ENCODE measurements at regions not wholly inside any gene's neighbourhood (a gene's known extent, or its start where the extent isn't known, plus 50 kb on each side); places are given as distances from the start of the nearest gene placed in this dataset.
"Not testable (repeated sequence)": the region's sequence is repeated elsewhere in the genome, so short reads cannot be mapped to it uniquely, and the experiment has no call there.

DNA sequence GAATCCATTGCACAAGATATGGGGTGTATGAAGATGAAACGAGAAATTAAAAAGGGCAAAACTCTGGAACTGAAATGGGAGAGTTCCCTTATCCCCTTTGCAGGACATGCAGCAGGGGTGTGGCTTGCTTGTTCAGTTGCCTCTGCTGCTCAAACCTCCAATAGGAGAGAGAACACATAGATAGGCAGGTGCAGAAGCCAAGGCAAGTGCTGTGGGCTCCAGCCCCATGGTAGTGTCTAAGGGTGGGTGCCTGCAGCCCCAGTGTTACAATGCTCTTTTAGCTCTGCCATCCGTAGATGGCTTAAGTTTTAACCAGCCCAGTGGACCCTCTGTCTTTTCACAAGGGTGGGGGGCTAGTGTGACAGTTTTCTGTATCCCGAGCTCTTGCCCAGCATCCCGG is 69.7 kb downstream of the CMAS start:
- DNase-seq, result no peak

DNA sequence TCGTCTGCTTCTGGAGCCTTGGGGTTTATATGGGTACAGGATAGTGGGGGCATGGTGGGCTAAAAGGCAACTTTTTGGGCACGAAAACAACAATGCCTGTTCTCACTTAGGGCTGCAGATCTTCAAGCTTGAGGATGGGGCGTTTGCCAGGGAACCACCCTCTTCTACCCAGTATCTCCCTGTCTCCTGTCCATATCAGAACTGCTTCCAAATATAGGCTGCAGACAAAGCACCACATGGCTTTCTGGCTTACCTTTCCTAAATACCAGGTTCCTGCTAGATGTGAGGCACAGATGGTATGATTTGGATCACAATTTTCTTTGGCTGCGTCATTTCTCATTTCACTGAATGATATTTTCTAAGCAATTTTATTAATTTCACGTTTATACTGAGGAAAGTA is 70.4 kb downstream of the CMAS start:
- DNase-seq, result no peak

DNA sequence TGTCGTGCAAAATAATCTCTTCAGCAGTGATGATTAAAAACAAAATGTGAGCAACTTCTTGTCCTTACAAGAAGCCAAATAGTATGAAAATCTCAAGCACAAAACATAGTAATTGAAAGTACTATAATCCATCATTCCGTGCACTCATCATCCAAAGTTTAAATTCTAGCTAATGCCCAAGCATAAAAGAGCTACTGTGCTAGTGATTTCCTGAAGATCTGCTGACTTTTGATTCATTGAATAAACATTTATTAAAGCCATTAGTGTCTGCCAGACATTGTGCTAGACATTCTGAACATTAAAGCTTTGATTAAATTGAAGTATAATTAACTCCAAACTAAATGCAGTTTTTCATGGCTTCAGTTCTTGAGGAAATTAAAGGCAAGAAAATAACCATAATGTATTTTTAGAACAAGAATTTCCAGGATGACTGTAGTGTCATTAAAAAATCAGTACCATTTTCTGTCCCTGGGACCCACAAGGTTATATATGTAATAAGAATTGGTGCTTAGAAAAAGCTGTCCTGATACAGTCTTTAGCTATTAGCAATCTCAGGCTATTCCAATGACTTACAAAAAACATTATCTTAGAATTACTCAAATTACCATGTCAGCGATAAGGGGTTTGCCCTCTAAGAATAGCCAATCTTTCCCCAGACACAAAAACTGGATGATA is 71.7 kb downstream of the CMAS start:
- no peak for DNase-seq

DNA sequence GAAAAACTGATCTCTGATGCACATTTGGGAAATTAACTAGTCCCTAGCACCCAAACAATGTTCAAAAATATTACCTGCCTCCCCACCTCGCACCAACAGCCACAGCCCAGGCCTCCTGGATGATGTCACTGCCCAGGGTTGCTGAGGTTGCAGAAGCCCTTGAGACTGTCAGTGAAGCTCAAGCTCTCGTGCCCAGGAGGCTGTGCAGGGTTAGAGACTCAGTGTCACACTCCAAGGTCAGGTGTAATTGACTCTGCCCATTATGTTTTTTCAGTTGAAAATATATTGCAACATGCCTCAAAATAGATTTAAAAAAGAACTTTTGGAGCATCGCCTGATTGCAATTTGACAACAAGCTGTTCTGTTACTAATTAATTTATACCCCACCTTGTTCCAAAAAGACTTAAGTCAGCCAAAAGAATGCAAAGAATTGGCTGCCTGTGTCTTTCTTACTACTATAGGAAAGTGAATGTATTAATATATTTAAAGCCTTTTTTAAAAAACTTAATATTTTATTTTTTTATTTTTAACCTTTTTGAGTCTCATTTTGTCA is 72.3 kb downstream of the CMAS start:
- no peak for DNase-seq

DNA sequence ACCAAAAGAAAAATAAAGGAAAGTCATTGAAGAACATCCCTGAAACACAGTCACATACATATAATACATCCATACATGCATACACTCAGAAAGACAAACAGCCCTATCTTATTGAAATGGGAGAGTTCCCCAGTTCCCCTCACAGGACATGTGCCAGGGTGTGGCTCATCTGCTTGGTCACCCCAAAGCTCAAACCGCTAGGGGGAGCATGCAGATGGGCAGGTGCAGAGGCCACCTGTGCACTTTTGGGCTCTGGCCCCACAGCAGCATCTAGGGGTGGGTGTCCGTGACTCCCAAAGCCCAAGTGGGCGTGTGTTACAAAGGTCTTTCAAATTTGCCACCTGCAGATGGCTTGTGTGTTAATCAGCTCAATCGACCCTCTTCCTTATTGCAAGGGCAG is 75.2 kb downstream of the CMAS start:
- DNase-seq, result peak; percentile 48

DNA sequence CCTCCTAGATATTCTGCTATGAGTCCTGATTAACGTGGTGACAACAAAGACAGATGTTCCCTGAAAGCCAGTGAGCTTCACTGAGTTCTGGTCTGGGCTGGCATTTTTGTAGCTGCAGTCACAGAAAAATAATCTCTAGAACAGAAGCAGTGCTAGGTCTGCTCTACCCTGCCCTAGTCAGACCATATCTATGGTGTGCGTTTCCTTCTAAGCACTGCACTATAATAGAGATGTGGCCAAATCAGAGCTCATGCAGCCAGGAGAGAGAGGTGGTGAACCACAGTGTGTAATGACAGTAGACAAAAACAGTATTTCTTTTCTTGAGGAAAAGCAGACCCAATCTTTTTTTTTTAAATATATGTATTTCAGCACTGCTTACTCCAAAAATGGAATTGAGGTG is 76.3 kb downstream of the CMAS start:
- no peak for DNase-seq

DNA sequence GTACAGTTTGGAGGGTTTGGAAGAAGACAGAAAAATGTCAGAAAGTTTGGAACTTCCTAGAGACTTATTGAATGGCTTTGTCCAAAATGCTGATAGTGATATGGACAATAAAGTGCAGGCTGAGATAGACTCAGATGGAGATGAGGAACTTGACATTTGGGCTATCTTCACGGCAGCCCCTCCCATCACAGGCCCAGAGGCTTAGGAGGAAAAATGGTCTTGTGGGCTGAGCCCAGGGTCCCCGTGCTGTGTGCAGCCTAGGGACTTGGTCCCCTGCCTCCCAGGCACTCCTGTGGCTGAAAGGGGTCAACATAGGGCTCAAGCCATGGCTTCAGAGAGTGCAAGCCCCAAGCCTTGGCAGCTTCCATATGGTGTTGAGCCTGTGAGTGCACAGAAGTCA is 79.0 kb downstream of the CMAS start:
- DNase-seq, result no peak

DNA sequence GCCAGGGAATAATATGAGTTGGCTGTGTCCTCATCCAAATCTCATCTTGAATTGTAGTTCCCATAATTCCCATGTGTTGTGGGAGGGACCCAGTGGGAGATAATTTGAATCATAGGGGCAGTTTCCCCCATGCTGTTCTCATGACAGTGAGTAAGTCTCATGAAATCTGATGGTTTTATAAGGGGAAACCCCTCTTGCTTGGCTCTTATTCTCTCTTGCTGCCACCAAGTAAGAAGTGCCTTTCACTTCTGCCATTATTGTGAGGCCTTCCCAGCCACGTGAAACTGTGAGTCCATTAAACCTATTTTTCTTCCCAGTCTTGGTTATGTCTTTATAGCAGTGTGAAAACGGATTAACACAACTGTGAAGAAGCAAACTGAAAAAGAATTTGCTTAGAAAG is 80.1 kb downstream of the CMAS start:
- not testable (repeated sequence) for DNase-seq

DNA sequence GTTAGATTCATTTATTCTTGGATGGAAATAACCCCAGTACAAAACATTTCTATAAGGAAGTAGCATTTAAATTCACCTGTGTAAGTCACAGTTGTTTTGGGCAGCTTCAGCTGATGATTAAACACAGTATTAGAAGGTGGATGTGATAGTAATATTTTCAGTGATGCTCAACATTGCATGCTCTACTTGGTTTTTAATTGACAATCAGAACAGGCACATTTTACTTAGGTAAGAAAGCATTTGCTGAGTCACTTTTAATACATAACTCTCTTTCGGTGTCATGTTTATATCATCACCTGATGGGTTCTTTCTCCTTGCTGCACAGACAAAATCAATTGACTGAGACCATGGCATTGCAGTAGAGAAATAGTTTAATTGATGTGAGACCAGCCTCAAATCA is 80.7 kb downstream of the CMAS start:
- DNase-seq, result no peak

DNA sequence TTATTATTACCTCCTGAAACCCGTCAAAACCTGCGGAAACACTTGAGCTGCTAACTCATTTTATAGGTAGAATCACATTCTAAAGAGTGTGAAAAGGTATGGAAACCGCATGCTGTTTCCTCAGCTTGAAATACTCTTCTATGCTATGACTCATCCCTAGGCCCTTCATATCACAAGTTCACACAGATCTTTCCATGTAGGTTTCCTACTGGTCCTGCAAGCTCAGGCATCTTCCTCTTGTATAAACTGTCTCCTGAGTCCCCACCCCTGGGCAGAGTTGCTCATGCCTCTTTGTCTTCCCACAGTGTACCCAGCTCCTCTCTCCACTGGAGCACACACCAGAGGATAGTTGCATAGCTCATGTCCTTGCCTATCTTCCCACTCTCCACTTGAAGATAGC is 84.7 kb downstream of the CMAS start:
- no peak for DNase-seq

DNA sequence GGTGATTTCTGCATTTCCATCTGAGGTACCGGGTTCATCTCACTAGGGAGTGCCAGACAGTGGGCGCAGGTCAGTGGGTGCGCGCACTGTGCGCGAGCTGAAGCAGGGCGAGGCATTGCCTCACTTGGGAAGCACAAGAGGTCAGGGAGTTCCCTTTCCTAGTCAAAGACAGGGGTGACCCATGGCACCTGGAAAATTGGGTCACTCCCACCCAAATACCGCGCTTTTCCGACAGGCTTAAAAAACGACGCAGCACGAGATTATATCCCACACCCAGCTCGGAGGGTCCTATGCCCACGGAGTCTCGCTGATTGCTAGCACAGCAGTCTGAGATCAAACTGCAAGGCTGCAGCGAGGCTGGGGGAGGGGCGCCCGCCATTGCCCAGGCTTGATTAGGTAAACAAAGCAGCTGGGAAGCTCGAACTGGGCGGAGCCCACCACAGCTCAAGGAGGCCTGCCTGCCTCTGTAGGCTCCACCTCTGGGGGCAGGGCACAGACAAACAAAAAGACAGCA is 90.6 kb downstream of the CMAS start:
- DNase-seq, result not testable (repeated sequence)
